ENCODE measurements at regions not wholly inside any gene's neighbourhood (a gene's known extent, or its start where the extent isn't known, plus 50 kb on each side); places are given as distances from the start of the nearest gene placed in this dataset.

- TF ChIP-seq CHD7 (IDR thresholded peaks at IDR 0.05; ENCODE audit: insufficient replicate concordance, low read length) = no peak
- TF ChIP-seq CREB1 (IDR thresholded peaks at IDR 0.05) = no peak
- TF ChIP-seq CTBP2 (IDR thresholded peaks at IDR 0.05; ENCODE audit: borderline replicate concordance, insufficient read depth, insufficient read length, low read length) = no peak
- TF ChIP-seq KDM4A (IDR thresholded peaks at IDR 0.05; ENCODE audit: low read depth, low read length, severe bottlenecking) = no peak
Observed at GRCh38 chr5:96597438-96598020, 64.6 kb upstream of the CAST start (continued).

Data from H1 (cell line).